Activated CD8-positive, alpha-beta T cell treated with anti-CD3 and anti-CD28 coated beads for 36 hours (primary cell): ENCODE measurements at regions not wholly inside any gene's neighbourhood (a gene's known extent, or its start where the extent isn't known, plus 50 kb on each side); places are given as distances from the start of the nearest gene placed in this dataset.
"Not testable (repeated sequence)": the region's sequence is repeated elsewhere in the genome, so short reads cannot be mapped to it uniquely, and the experiment has no call there.

Experiments
- ATAC-seq: fragments of 200-7000 bp; cut with Tn5 transposase; one replicate; pipeline ENCODE4 v1.10.0; 2021; ENCODE audit warnings: mild to moderate bottlenecking, moderate library complexity
- CTCF ChIA-PET: fragments of 350-600 bp; sonication (Branson Sonifier 250); formaldehyde crosslinking; loops from one replicate; lab custom pipeline; 2021; ENCODE audit warnings: antibody characterized with exemption; lab: Charles Lee
- POLR2A ChIA-PET: fragments of 350-600 bp; sonication (Branson Sonifier 250); formaldehyde crosslinking; loops from one replicate; lab custom pipeline; 2021; ENCODE audit warnings: antibody characterized with exemption; lab: Charles Lee
- DNase-seq: peaks from one replicate; pipeline ENCODE4 v3.0.0-alpha.2; 2020
- H3K27ac Mint-ChIP-seq: one replicate; pipeline ENCODE4 v1.8.0; 2021; ENCODE audit warnings: mild to moderate bottlenecking, mixed read lengths
- H3K27me3 Mint-ChIP-seq: one replicate; pipeline ENCODE4 v1.8.0; 2021; ENCODE audit warnings: mixed read lengths
- H3K36me3 Mint-ChIP-seq: one replicate; pipeline ENCODE4 v1.8.0; 2021; ENCODE audit warnings: low read depth, mixed read lengths
- H3K4me1 Mint-ChIP-seq: one replicate; pipeline ENCODE4 v1.8.0; 2021; ENCODE audit warnings: low read depth, mixed read lengths
- H3K4me3 Mint-ChIP-seq: one replicate; pipeline ENCODE4 v1.8.0; 2021; ENCODE audit warnings: mild to moderate bottlenecking, moderate library complexity, mixed read lengths
- H3K9me3 Mint-ChIP-seq: one replicate; pipeline ENCODE4 v1.8.0; 2021; ENCODE audit warnings: mixed read lengths
- intact Hi-C: fragments of 100-400 bp; cut with micrococcal nuclease; formaldehyde crosslinking; loops from one replicate; pipeline ENCODE4 v1.10.0; 2022
- TF ChIP-seq, protein P1 (sequence below): fragments of 200-600 bp; IDR thresholded peaks from one replicate; pipeline ENCODE4 v1.8.0; 2022; ENCODE audit warnings: antibody characterized with exemption, mild to moderate bottlenecking

DNA sequence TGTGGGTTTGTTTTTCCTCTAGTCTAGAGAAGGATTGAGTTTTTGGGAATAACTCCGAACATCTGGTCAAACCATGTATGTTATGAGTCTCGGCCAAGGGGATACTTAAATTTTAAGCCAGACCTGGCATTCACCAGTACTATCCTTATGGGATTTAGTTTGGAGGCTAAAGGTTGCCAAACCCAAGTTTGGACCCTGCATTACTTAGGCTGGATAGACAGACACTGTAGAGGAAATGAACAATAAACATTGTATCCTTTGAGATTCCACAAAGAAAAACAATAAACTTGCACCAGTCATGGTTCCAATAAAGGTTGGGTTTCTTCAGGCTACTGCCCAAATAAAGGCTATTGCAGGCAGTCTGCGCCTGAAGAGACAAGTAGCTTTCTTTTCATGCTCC, 296.7 kb upstream of the MEF2C start:
- Mint-ChIP-seq H3K9me3 (no peaks in the 10 kb centered on the region), H3K4me3 (no peak overlapping the region), H3K36me3 (no peaks in the 10 kb centered on the region), H3K27ac (no peak overlapping the region), H3K27me3 (no peaks in the 10 kb centered on the region), H3K4me1 (no peaks in the 10 kb centered on the region)
- POLR2A ChIA-PET, result no interaction called here
- CTCF ChIA-PET, result no interaction called here
- no peak for ATAC-seq
- no peak for DNase-seq
- TF ChIP-seq, protein P1, sequence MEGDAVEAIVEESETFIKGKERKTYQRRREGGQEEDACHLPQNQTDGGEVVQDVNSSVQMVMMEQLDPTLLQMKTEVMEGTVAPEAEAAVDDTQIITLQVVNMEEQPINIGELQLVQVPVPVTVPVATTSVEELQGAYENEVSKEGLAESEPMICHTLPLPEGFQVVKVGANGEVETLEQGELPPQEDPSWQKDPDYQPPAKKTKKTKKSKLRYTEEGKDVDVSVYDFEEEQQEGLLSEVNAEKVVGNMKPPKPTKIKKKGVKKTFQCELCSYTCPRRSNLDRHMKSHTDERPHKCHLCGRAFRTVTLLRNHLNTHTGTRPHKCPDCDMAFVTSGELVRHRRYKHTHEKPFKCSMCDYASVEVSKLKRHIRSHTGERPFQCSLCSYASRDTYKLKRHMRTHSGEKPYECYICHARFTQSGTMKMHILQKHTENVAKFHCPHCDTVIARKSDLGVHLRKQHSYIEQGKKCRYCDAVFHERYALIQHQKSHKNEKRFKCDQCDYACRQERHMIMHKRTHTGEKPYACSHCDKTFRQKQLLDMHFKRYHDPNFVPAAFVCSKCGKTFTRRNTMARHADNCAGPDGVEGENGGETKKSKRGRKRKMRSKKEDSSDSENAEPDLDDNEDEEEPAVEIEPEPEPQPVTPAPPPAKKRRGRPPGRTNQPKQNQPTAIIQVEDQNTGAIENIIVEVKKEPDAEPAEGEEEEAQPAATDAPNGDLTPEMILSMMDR, result no peak
- intact Hi-C loops, result no loop called here

DNA sequence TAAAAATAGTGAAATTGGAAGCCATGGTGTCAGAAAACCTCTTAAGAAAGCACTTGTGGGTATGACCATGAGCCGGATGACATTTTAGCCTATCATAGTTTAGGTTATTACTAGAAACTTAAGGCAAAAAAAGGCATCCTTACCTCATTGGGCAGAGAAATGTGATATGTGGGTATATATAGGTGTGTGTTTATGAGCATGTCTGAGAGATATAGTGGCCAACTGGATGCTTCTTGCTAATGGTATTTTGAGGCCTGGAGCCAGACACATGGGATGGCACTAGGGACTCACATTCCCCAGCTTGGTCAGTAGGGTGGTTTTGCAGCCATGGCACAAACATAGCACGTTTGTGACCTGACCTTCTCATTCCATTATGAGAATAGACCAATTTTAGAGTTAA, 295.6 kb upstream of the MEF2C start:
- H3K9me3 Mint-ChIP-seq, result no peaks in the 10 kb centered on the region
- no peak for ATAC-seq
- no peak for DNase-seq
- no peak overlapping the region for H3K27ac Mint-ChIP-seq
- H3K27me3 Mint-ChIP-seq, result no peaks in the 10 kb centered on the region
- H3K4me3 Mint-ChIP-seq, result no peak overlapping the region
- ChIA-PET CTCF (no interaction called here), POLR2A (no interaction called here)
- TF ChIP-seq, protein P1, result no peak
- no peaks in the 10 kb centered on the region for H3K36me3 Mint-ChIP-seq
- intact Hi-C loops, result no loop called here
- no peaks in the 10 kb centered on the region for H3K4me1 Mint-ChIP-seq

DNA sequence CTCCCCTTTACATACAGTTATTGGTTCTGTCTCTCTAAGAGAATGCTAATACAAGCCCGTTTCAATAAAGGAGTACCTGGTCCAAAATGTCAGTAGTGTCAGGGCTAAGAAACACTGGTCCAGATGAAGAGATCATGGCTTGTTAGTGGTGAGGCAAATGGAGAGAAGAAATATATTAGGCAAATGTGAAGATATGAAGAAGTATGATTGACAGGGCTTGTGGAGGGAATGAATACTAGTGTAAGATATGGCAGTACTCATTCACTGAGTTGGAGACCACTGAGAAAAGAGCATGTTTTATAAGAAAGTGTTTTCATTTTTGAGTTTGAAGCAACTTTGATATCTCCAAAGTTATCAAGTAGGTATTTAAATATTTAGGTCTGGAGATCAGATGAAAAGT, 290.5 kb upstream of the MEF2C start:
- no peak overlapping the region for H3K4me3 Mint-ChIP-seq
- ChIA-PET CTCF (no interaction called here), POLR2A (no interaction called here)
- no peak for ATAC-seq
- H3K9me3 Mint-ChIP-seq, result no peaks in the 10 kb centered on the region
- TF ChIP-seq, protein P1, result no peak
- intact Hi-C loops, result no loop called here
- no peaks in the 10 kb centered on the region for H3K36me3 Mint-ChIP-seq
- H3K27ac Mint-ChIP-seq, result no peak overlapping the region
- no peak for DNase-seq
- no peaks in the 10 kb centered on the region for H3K4me1 Mint-ChIP-seq
- H3K27me3 Mint-ChIP-seq, result no peaks in the 10 kb centered on the region

DNA sequence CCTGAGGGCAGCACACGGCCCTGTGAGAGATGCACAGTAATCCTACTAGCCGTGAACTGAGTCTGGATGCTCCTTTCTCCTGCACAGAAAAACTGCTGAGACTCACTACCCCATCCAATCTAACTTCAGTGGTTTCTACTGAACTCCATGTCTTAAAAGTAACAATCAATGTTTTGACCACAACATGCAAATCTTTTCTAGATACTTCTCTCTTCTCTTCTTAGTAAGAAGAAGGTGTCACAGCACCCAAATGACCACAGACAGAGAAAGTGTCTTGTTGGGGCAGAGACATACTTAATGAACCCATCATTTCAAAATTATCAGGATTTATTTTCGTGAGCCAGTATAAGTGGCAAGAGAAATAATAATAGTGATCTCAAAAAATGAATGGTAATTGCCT, 285.8 kb upstream of the MEF2C start:
- intact Hi-C loops, result no loop called here

DNA sequence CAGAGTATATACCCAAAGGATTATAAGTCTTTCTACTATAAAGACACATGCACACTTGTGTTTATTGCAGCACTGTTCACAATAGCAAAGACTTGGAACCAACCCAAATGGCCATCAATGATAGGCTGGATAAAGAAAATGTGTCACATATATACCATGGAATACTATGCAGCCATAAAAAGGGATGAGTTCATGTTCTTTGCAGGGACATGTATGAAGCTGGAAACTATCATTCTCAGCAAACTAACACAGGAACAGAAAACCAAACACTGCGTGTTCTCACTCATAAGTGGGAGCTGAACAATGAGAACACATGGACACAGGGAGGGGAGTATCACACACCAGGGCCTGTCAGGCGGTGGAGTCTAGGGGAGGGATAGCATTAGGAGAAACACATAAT, 281.7 kb upstream of the MEF2C start:
- H3K9me3 Mint-ChIP-seq, intact Hi-C loops, POLR2A ChIA-PET, CTCF ChIA-PET, H3K36me3 Mint-ChIP-seq, H3K4me1 Mint-ChIP-seq, H3K27ac Mint-ChIP-seq, H3K4me3 Mint-ChIP-seq, ATAC-seq, H3K27me3 Mint-ChIP-seq, DNase-seq: not testable (repeated sequence)

More for the DNA sequence above, 285.8 kb upstream of the MEF2C start:
- TF ChIP-seq, protein P1, result no peak
- Mint-ChIP-seq H3K4me1 (no peaks in the 10 kb centered on the region), H3K4me3 (no peak overlapping the region), H3K27ac (no peak overlapping the region), H3K36me3 (no peaks in the 10 kb centered on the region), H3K9me3 (peaks cover 5% of the 10 kb centered on the region), H3K27me3 (no peaks in the 10 kb centered on the region)
- ATAC-seq (no peak), DNase-seq (no peak)
- ChIA-PET POLR2A (no interaction called here), CTCF (no interaction called here)

DNA sequence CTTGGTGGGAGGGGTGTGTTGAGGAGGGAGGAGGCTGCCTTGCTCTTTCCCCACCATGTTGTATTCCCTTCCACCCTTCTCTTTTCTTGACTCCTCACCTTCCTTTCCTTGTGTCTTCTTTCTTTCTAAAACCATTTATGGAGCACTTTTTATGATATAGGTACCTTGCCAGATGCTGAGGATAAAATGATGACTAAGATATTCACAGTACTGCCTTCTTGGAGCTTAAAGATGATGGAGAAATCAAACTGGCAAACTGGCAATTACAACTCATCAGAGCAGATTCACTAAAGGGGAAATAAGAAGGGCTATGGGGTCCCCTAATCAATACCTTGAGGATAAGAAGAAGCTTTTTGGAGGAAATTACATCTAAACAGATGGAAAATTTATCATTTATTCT, 273.2 kb upstream of the MEF2C start:
- intact Hi-C loops, result no loop called here
- Mint-ChIP-seq H3K9me3 (peaks cover 2% of the 10 kb centered on the region), H3K27me3 (no peaks in the 10 kb centered on the region), H3K27ac (no peak overlapping the region), H3K4me1 (no peaks in the 10 kb centered on the region), H3K36me3 (no peaks in the 10 kb centered on the region), H3K4me3 (no peak overlapping the region)
- ChIA-PET POLR2A (no interaction called here), CTCF (interaction anchor here (0.6 to 1.2 kb wide), 2 partner anchors 425 to 427 kb away, joined by 3 to 4 read pairs; no protein-coding TSS in a partner anchor)
- DNase-seq (no peak), ATAC-seq (no peak)
- TF ChIP-seq, protein P1, result no peak
